HG02885 (cell line): ENCODE measurements at regions not wholly inside any gene's neighbourhood (a gene's known extent, or its start where the extent isn't known, plus 50 kb on each side); places are given as distances from the start of the nearest gene placed in this dataset.

ENCODE experiments used
- ATAC-seq: cut with Tn5 transposase; IDR thresholded peaks from one replicate; pipeline ENCODE4 v1.9.1; 2021; ENCODE audit warnings: mild to moderate bottlenecking; ENCODE audit not compliant: unreplicated experiment, poor library complexity

GRCh38 chr18:51391731-51392130 is 194.2 kb upstream of the MEX3C start:
- ATAC-seq: no peak

GRCh38 chr18:51397347-51397962 is 200.0 kb upstream of the MEX3C start:
- ATAC-seq: no peak

- no peak for ATAC-seq
These were observed 200.6 kb upstream of the MEX3C start for GRCh38 chr18:51398104-51398503.

- no peak for ATAC-seq
These were observed 202.1 kb upstream of the MEX3C start for GRCh38 chr18:51399491-51400122.

GRCh38 chr18:51400721-51401120 is 203.2 kb upstream of the MEX3C start:
- ATAC-seq: no peak

- ATAC-seq: no peak
These were observed 204.4 kb upstream of the MEX3C start for GRCh38 chr18:51401912-51402311.

- ATAC-seq: no peak
These were observed 207.1 kb upstream of the MEX3C start for GRCh38 chr18:51404620-51405019.

GRCh38 chr18:51405683-51406477 is 208.4 kb upstream of the MEX3C start:
- ATAC-seq: no peak

GRCh38 chr18:51417643-51418483 is 220.4 kb upstream of the MEX3C start:
- ATAC-seq: no peak

- ATAC-seq: peak; percentile 81
These were observed 228.0 kb upstream of the MEX3C start for GRCh38 chr18:51425475-51425874.

- peak; percentile 56 for ATAC-seq
These were observed 228.4 kb upstream of the MEX3C start for GRCh38 chr18:51425889-51426288.

GRCh38 chr18:51426996-51427395 is 229.5 kb upstream of the MEX3C start:
- ATAC-seq: no peak

GRCh38 chr18:51429644-51430043 is 232.2 kb upstream of the MEX3C start:
- no peak for ATAC-seq

GRCh38 chr18:51430538-51430937 is 233.1 kb upstream of the MEX3C start:
- ATAC-seq: no peak

- ATAC-seq: no peak
These were observed 235.8 kb upstream of the MEX3C start for GRCh38 chr18:51433296-51433695.

GRCh38 chr18:51433881-51434280 is 236.4 kb upstream of the MEX3C start:
- ATAC-seq: no peak

GRCh38 chr18:51437280-51438271 is 240.1 kb upstream of the MEX3C start:
- no peak for ATAC-seq

- no peak for ATAC-seq
These were observed 241.4 kb upstream of the MEX3C start for GRCh38 chr18:51438797-51439350.

- ATAC-seq: no peak
These were observed 244.5 kb upstream of the MEX3C start for GRCh38 chr18:51442012-51442411.
